NCI-H345 treated with DMSO at 0.1 percent for 48 hours (cell line): ENCODE measurements at regions not wholly inside any gene's neighbourhood (a gene's known extent, or its start where the extent isn't known, plus 50 kb on each side); places are given as distances from the start of the nearest gene placed in this dataset.

Experiments used
- DNase-seq: peaks from one replicate; lab custom pipeline; 2025; ENCODE audit not compliant: unreplicated experiment; lab: John Stamatoyannopoulos, UW

DNA sequence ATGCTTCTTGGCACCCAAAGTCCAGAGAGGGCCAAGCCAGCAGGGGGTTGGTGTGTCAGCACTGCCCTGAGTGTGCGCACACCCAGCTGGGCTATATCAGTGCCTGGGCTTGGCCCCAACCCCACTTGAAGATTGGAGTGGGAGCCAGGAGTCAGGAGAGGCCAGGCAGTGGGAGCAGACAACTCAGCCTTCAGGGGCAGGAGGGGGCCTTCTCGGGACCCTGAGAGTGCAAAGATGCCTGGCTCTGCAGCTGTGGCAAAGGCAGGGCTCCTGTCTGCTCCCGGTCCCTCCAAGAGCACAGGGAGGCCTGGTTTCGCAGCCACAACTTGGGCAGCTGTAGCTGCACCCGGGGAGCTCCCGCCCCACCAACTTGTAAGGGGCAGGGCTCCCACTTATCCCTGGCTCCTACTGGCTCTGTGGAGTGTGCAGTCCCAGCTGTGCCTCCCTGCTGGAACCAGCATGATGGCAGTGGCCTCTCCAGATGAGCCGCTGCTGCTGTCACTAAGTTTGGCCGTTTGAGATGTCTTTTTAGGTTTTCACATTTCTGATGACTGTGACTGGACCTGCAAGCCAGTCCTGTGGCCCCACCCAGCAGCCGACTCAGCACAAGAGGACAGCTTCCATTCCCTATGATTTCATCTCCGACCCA, 148.8 kb upstream of the HS6ST1 start:
- no peak for DNase-seq

DNA sequence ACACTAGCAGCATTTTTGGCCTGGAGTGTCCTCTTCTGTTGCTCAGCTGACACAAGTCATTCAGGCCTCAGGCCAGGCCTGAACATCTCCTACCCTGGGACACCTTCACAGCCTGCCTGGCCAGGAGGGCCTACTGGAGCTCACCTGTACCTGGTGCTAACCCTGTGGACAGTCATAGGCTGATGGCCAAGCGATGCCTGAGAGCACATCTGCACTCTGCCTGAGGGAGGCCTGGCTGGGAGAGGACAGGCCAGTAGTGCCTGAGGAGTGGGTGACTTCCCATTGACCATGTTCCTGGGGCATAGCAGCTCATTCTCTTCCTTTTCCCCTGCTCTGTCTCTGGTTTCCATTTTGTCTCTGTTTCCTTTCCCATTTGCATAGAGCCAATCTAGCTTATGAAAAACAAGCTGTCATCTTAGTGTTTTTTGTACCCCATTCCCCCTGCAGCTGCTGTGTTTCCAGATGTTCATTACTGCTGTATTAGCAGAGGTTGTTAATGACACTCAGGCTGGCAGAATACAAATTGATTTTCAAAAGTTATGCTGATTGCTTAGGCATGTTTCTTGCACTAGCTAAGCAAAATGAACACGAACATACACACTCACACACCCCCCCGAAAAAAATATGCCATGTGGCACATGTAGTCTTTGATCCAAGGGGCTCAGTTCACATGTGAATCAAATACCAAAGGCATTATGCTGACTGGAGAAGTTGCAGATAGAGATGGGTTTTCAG, 149.7 kb upstream of the HS6ST1 start:
- DNase-seq: no peak

DNA sequence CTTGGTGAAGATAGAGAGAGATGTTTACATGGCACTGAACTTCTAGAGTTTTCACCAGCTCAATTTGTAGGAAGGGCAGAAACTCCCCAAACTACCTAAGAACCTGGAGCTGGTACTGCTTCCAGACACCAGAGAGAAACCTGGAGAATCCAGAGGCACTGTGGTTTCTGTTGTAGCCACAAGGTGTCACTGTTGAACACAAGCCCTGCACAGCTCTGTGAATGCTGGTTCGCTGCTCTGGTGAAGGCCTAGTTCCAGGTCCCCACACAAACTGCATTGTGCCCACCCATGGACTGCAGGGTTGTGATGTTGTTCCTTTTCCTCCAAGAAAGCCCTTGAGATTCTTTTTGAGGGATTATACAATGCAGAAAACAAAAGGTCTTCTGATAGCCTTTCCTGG, 150.5 kb upstream of the HS6ST1 start:
- DNase-seq: no peak

DNA sequence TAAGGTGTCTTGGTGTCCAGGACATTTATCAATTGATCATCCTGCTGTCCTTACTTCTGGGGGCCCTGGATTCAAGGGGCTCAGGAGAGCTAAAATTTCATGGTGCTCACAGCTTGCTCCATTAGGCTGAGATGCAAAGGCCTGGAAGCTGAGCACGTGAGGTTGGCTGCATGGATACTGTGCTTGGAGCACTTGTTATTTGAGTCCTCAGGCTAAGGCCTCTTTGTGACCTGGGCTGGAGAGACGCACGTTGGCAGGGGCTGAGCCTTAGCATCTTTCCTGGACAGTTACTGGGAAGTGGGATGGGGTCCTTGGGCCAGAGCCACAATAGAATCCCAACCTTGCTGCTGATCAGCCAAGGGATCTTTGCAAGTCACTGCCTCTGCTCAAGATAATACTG, 151.2 kb upstream of the HS6ST1 start:
- no peak for DNase-seq

DNA sequence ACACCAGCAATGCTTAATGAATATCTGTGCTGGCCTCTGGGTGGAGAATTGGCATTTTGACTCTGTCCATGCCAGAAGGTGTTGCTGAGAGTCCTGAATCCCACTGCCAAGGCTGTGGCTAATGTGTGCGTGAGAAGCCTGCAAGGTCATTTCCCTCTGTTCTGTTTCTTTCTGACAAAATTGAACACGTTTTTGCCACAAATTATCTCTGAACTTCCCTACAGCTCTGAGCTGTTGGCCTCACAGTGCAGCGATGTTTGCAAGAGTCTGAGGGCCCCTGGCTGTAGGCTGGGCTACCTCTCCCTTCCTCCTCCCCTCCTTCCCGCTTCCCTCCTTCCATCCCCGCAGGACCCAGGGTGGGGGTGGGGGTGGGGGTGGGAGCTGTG, 154.1 kb upstream of the HS6ST1 start:
- no peak for DNase-seq

DNA sequence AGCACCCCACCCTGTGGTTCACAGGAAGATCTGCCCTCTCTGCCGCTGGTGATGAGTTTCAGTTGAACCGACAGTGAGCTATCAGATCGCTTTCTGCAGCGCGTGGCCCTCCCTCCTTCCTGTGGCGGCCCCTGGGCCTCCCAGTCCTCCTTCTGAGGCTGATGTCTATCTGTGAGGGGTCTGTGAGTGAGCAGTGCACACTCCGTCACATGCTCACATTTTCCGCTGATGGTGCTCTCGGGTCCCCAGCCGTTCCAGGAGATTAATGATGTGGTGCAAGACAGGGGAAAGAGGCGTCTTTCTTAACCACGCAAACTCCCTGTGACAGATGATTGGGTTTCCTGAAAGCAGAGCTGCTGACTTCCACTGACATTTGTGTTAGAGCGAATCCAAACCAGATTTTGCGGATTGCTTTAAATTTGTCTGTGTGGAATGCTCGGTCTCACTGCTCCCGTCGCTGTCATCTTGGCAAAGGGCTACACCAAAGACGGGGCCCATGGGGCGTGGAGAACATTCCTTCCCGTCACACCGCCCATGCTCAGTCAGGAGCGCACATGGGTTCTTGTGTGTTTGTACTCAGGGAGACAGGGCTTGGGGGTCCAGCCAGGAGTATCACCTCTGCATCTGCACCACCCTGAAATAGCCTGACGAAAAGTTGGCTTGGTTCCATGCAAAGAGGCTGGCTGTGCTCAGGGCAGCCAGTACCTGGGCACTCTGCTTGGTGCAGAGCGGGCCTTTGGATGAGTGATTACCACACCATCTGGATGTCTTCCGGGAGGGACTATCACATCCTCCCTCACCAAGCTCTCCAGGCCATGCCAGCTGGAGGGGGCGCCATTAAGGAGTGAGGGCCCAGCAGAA, 154.7 kb upstream of the HS6ST1 start:
- DNase-seq: no peak

DNA sequence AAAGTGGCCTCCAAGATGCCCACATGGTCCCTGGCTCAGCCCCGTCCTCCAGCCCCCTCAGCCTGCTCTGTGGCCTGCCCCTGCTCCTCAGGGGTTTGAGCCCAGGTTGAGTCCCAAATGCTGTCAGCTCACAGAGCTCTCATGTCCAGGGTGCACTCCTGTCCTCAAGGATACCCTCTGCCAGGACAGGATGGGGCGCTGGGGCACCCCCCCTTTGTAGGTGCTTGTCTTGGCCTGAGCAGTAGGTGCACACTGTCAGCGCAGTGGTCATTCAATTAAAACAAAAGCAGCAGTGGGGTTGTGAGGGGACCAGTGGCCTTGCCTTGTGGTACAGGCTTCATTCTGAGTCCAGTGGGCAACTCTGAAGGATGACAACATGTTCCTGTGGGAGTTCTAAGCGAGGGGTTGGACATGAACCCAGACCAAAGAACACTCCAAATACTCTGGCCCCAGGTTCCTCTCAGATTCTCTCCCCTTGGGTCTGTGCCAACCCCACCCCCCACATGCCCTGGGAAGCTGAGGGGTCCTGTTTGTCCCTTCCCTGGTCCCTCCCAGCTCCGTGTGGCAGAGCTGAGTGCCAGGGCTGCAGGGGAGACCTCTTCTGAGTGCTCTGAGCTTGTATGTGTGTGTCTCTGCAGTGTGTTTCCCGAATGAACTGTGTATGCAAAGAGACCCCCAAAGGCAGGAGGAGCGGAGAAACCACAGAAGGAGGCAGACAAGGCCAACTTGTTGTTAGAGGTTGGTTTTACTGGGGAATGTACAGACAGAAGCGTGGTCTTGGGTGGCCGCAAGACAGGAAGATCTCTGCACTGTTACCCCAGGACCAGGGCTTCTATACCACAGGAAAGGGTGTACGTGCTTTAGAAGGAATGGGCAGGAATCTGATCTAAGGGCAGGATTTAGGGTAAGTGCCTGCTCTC, 155.6 kb upstream of the HS6ST1 start:
- no peak for DNase-seq

DNA sequence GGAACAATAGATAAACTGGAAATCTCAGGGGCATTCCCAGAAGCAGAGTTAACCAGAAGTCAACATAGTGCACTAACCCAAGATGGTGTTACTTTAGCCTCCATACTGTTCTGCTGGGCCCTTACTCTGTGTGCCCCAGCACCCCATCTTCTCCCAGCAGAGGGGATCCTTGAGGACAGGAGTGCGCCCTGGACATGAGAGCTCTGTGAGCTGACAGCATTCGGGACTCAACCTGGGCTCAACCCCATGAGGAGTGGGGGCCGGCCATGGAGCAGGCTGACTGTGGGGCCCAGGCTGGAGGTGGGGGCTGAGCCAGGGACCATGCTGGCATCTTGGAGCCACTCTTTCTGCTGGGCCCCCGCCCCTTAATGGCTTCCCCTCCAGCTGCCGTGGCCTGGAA, 156.3 kb upstream of the HS6ST1 start:
- DNase-seq: no peak

DNA sequence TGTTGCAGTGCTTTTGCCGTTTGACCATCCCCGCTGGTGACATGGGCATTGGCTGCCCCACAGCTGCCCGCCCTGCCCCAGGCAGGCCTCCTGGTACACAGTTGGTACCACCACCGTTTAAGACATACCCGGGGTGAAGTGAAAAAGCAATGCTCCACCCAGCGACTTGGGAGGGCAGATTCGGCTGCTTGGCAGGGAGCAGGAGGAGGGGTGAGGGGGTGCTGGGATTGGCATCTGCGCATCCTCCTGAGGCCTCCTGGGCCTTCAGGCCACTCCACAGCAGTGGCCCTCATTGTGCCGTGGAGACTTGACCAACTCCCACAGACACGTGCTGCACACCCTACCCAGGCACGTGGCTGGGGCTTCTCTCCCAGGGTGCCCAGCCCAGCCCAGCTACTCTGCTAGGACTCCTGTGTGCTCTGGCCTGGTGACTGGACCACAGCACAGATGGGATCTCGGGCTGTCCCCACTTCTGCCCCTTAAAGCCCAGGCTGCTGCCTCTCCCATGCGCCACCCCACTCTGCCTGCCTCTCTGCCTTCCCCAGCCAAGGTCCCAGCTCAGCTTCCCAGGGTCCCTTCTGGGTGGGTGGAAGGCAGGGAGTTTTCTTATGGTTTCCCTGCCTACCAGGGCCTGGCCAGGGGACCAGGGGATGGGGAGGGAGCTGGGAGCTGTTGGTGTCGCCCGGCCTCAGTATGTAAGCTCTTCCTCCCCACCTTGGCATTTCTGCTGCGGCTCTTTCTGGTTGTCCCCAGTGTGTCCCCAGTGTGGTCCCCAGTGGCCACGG, 157.0 kb upstream of the HS6ST1 start:
- no peak for DNase-seq

DNA sequence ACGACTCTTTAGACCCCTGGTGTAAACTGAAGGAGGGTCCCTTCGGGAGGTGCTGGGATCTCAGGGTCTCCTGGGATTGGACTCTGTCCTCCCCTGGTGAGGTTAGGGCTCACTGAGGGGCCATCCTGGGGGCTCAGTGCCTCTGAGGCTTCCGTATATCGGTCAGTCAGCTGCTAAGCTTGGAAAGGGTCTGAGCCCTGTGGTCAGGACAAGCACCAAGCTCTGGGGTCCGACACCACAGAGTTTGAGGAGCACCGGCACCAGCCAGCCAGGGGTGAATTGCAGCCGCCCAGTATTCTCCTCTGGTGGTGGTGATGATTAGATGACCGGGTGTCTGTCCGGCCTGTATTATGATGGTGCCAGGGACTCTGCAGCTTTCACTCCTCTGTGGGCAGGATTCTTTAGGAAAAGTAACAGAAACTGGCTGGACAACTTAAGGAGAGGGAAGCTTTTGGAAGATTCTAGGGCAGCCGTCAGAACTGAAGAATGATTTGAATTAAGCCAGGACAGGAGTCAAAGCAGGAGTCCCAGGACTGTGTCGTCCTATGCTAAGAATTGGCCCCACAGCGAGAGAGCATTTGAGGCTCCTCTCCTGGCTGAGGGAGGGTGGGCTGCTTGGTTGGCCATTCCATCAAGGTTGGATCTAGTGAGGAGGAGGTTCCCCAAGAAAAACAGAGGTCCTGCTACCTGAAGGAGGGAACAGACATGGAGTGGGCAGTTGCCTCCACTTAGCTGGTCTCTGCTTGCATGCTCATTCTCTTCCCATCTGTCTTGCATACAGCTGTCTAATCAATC, 158.6 kb upstream of the HS6ST1 start:
- DNase-seq: no peak

DNA sequence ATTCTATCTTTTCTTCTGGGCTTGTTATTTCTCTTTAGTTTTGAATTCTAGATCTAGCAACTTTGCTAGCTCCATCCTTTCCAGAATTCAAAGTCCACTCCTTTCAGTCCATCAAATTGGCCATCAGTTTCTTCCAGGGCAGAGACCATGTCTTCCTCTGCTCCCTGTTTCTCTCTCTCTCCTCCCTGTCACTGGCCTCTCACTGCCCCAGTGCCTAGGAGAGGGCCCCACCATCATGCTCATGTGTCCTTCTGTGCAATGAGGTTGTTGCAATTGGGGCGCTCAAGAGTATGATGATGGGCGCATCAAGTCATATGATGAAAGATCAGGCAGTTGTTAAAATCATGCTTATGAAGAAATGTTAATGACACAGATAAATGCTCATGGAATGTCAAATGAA, 159.2 kb upstream of the HS6ST1 start:
- DNase-seq: no peak

DNA sequence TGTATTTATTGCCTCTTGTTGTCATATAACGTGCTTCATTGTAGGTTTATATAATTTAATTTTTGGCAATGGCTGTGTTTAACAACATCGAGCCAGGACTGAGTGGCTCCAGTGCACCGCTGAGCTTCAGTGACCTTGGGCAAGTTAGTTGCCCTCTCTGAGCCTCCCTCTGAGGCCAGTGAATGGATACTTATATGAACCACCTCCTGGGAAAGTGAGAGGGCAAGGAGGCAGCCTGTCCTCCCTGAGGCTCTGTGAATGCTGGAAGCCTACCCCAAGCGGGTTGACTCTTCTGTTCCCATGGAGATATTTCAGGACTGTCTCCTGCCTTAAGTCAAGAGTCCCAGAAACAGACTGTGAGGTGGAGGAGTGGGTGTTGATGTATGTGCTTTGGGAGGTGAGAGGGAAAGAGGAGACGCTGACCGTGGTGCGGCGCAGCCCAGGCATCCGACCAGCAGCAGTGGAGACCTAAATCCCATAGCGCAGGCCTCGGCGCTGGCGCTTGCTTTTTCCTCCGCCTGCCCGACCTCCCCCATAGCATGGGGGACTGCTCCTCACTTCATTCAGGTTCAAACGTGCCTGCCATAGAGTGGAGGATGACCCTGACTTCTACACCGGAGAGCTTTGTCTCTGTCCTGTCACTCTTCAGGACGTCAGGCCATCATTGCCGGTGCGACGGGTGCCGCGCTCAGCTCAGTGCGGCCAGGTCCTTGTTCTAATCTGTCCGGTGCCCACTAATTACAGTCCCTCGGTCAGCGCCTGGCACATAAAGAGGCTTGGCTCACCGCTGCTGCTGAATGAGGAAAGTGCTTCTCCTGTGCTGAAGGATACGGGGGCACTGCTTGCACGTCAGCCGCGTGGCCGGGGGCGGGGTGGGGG, 167.3 kb upstream of the HS6ST1 start:
- no peak for DNase-seq

DNA sequence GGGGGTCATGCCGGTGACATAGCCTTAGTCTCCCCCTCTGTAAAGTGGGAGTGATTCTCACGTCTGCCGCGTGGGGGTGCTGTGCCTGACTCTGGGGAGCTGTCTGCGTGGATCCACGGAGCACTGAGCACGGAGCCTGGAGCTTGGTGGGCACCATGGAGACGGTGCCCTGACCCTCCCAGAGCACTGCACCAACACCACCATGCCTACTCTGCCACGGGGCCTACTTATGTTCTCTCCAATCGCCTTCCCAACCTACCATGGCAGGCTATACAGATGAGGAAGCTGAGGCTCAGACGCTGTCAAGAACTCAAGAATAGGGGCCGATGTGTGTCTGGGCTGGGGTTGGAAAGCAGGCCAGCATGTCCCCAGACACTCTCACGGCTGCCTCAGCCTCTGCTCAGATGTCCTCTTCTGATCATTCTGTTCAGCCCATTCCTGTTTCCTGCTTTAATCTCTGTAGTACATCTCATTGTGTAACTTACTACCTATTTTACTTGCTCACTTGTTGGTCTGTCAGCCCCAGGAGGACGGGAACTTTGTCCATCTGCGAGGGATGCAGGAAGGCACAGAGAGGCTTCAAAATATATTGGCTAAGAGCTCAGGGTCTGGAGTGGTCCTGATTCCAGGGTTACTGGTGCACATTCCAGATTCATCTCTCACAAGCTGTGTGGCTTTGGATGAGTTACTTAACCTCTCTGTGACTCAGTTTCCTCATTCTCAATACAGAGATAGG, 168.1 kb upstream of the HS6ST1 start:
- no peak for DNase-seq

DNA sequence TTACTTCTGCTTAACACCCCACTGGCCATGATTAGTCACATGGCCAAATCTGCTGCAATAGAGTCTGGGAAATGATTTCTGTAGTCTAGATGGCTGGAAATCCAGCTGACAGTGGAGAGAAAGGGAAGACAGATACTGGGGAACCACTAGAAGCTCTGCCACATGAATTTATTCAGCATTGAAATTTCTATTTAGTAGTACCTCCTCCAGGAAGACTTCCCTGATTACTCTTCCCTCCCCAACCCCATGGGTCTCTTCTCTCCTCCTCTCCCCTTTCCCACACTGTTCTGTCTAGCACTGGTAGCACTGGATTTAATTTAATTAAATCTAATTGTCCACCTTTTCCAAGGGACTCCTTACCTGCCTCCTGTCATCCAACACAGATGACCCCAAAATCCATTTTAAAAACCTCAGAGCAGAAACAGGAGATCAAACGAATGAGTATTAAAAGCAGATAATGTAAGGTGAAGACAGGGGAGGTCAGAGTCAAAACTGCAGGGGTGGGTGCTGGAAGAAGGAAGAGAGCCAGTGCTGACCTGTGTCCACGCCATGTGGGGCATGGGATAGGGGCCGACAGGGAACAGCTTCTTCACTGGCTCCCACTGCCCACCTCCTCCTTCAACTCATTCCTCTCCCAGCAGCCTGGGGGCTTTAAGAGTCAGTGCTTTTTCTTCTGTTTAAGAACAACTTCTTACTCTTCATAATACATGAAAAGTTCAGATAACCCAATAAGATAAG, 169.2 kb upstream of the HS6ST1 start:
- no peak for DNase-seq

DNA sequence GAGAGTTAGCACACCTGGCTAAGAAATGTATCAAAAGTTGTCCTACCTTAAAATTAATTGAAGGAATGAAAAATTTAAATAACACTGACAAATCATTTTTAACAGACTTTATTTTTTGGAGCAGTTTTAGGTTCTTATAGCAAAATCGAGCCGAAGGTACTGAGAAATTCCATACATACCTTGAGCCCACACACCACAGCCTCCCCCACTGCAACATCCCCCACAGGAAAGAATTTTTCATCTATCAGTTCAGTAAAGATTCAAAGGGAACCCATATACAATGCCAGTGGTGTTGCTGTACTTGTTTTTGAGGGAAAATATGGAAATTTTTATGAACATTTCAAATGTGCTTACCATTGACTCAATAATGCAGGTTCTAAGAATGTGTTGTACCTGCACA, 169.8 kb upstream of the HS6ST1 start:
- no peak for DNase-seq

DNA sequence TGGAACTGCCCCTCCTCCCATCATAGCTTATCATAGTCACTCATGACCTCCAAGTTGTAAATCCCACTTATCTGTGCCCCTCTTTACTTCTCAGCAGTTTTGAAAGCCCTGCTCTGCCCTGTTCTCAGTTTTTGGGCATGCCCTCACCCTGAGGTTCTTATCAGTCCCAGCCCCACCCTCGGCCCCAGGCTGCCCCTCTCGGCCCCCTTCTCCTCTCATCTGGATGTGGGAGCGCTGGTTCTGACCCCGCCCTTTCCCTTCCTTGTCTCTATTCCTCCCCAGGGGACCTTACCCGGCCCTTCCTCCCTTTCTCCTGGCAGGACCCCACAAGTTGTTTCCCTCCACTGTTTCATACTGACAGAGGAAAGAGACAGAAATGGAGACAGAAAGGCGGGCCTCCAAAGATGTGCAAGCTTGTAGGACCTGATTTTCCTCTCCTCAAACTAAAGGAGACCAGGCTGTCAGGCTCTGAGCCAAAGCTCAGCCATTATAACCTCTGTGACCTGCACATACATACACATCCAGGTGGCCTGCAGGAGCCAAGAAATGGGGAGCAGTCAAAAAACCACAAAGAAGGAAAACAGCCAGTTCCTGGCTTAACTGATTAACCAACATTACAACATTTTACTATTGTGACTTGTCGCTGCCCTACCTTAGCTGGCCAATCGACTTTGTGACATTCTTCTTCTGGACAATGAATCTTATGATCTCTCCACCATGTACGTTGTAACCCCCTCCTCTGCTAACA, 171.0 kb upstream of the HS6ST1 start:
- no peak for DNase-seq
